ENCODE measurements at regions not wholly inside any gene's neighbourhood (a gene's known extent, or its start where the extent isn't known, plus 50 kb on each side); places are given as distances from the start of the nearest gene placed in this dataset.

DNA sequence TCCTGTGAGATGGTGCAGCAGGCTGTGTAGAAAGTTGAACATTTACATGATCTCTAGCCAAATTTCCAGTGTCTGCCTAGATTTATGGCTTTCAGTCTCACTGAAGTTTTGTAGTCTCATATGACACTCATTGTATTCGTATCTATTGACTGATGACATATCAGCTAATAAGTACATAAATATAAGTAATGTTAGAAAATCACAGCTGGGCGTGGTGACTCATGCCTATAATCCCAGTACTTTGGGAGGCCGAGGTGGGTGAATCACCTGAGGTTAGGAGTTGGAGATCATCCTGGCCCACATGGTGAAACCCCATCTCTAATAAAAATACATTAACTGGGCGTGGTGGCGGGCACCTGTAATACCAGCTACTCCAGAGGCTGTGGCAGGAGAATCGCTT, 54.7 kb upstream of the HTR2A start:
- TF ChIP-seq CTCF (conservative IDR thresholded peaks at IDR 0.05) (no peak), ZFX (IDR thresholded peaks at IDR 0.05) (no peak)

Data from C4-2B (cell line).